HEK293T (cell line): ENCODE measurements at regions not wholly inside any gene's neighbourhood (a gene's known extent, or its start where the extent isn't known, plus 50 kb on each side); places are given as distances from the start of the nearest gene placed in this dataset.

Experiments
- ARNT ChIP-seq: fragments of 450-650 bp; IDR thresholded peaks from 2 replicates; pipeline ENCODE4 v1.6.1; 2017; ENCODE audit warnings: mild to moderate bottlenecking
- BHLHE40 ChIP-seq: fragments of 450-650 bp; IDR thresholded peaks from 2 replicates; pipeline ENCODE4 v1.6.1; 2016; ENCODE audit warnings: mild to moderate bottlenecking, moderate library complexity, borderline replicate concordance
- FOXM1 ChIP-seq: fragments of 450-650 bp; IDR thresholded peaks from 2 replicates; pipeline ENCODE4 v1.6.1; 2017; ENCODE audit warnings: mild to moderate bottlenecking, borderline replicate concordance
- HDGF ChIP-seq: fragments of 450-650 bp; IDR thresholded peaks from 2 replicates; pipeline ENCODE4 v1.6.1; 2017; ENCODE audit warnings: antibody characterized with exemption, borderline replicate concordance
- NFRKB ChIP-seq: fragments of 450-650 bp; IDR thresholded peaks from 2 replicates; pipeline ENCODE4 v1.6.1; 2016; ENCODE audit warnings: mild to moderate bottlenecking, moderate library complexity
- SUZ12 ChIP-seq: fragments of 450-650 bp; IDR thresholded peaks from 2 replicates; pipeline ENCODE4 v1.6.1; 2016; ENCODE audit warnings: mild to moderate bottlenecking
- ZNF384 ChIP-seq: fragments of 450-650 bp; IDR thresholded peaks from 2 replicates; pipeline ENCODE4 v1.6.1; 2016

DNA sequence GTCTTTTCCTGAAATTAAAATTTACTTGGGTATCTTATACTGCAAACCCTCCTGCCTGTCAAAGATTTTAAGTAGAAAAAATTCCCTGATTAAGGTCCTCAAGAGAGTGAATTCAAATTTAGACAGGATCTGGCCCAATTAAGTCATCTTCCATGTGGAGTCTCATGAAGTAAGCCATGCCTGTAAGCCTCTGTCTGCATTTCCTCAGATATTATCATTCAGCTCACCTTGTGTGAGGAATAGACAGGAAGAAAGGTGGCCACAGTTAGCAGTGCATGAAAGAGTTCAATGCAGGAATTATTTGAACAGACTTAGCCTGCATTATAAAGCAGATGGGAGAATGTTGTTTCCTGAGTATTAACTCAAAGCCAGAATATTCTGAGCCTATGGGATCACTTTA, 174.7 kb downstream of the HS3ST3A1 start:
- TF ChIP-seq SUZ12 = no peak
- no peak for TF ChIP-seq HDGF
- no peak for TF ChIP-seq FOXM1
- no peak for TF ChIP-seq NFRKB
- TF ChIP-seq BHLHE40 = no peak
- no peak for TF ChIP-seq ZNF384
- TF ChIP-seq ARNT = no peak
